Keratinocyte (primary cell): ENCODE measurements at regions not wholly inside any gene's neighbourhood (a gene's known extent, or its start where the extent isn't known, plus 50 kb on each side); places are given as distances from the start of the nearest gene placed in this dataset.

Source experiments
- DNase-seq: peaks from one replicate; pipeline ENCODE4 v3.0.0-alpha.2; 2011; ENCODE audit warnings: low read depth, missing footprints, low spot score
- FAIRE-seq: peaks from 2 replicates; lab custom pipeline; 2011; peaks lifted over from hg19 to GRCh38; lab: Jason Lieb, UNC
- H2AFZ ChIP-seq: 2 replicates; pipeline ENCODE4 v1.6.0; 2012; ENCODE audit warnings: low read length, control low read depth, inconsistent platforms; ENCODE audit not compliant: control insufficient read depth
- H3K27ac ChIP-seq: 2 replicates; pipeline ENCODE4 v1.5.1; 2011; ENCODE audit warnings: low read length; ENCODE audit not compliant: control insufficient read depth, insufficient read depth
- H3K27me3 ChIP-seq: 3 replicates; pipeline ENCODE4 v1.6.0; 2011; ENCODE audit warnings: low read length; ENCODE audit not compliant: control insufficient read depth, insufficient read depth; ENCODE audit errors: extremely low read depth
- H3K36me3 ChIP-seq, 2 experiments: 2 replicates in 1 of 2; 3 replicates in 1 of 2; pipeline ENCODE4 v1.5.1; 2011; ENCODE audit warnings: low read length in 2 of 2, mild to moderate bottlenecking in 1 of 2; ENCODE audit not compliant: control insufficient read depth in 2 of 2, insufficient read depth in 2 of 2; ENCODE audit errors: extremely low read depth in 1 of 2
- H3K4me1 ChIP-seq: 3 replicates; pipeline ENCODE4 v1.5.1; 2011; ENCODE audit warnings: low read length; ENCODE audit not compliant: control insufficient read depth, insufficient read depth; ENCODE audit errors: extremely low read depth
- H3K4me2 ChIP-seq: 3 replicates; pipeline ENCODE4 v1.6.0; 2011; ENCODE audit warnings: low read depth, low read length; ENCODE audit not compliant: control insufficient read depth, insufficient read depth; ENCODE audit errors: extremely low read depth
- H3K4me3 ChIP-seq, 3 experiments: fragments of 200-600 bp in 1 of 3; sonication (generic) in 1 of 3; 2 replicates in 2 of 3; 3 replicates in 1 of 3; pipeline ENCODE4 v1.5.1; 2011 to 2016; ENCODE audit warnings: low read length in 3 of 3, mild to moderate bottlenecking in 3 of 3, control low read depth in 2 of 3, inconsistent platforms in 1 of 3, low read depth in 1 of 3, mixed read lengths in 1 of 3, mixed run types in 1 of 3, moderate library complexity in 1 of 3; ENCODE audit not compliant: control insufficient read depth in 2 of 3, insufficient read depth in 2 of 3; ENCODE audit errors: extremely low read depth in 1 of 3
- H3K79me2 ChIP-seq: 2 replicates; pipeline ENCODE4 v1.6.0; 2012; ENCODE audit warnings: low read length; ENCODE audit not compliant: control insufficient read depth, insufficient read depth
- H3K9ac ChIP-seq: 3 replicates; pipeline ENCODE4 v1.6.0; 2011; ENCODE audit warnings: low read length; ENCODE audit not compliant: control insufficient read depth, insufficient read depth; ENCODE audit errors: extremely low read depth
- H3K9me1 ChIP-seq: 3 replicates; pipeline ENCODE4 v1.6.0; 2011; ENCODE audit warnings: low read length; ENCODE audit not compliant: control insufficient read depth, insufficient read depth; ENCODE audit errors: extremely low read depth
- H3K9me3 ChIP-seq: 2 replicates; pipeline ENCODE4 v1.5.1; 2012; ENCODE audit warnings: low read depth, low read length; ENCODE audit not compliant: control insufficient read depth
- H4K20me1 ChIP-seq: 3 replicates; pipeline ENCODE4 v1.6.0; 2011; ENCODE audit warnings: low read length; ENCODE audit not compliant: control insufficient read depth, insufficient read depth; ENCODE audit errors: extremely low read depth
- EZH2 ChIP-seq: IDR thresholded peaks from one replicate; pipeline ENCODE4 v1.6.1; 2012; ENCODE audit warnings: inconsistent platforms, mild to moderate bottlenecking, low read length, moderate library complexity
- dilution Hi-C: fragments of 300-500 bp; cut with MboI; formaldehyde crosslinking; loops from one replicate; pipeline ENCODE4 v1.7.0; 2020; ENCODE audit warnings: low sequenced_read_pairs; ENCODE audit not compliant: extremely low pct_ligation_motif_present
- TF ChIP-seq, protein P1 (sequence below), 3 experiments: IDR thresholded peaks in 1 of 3; conservative IDR thresholded peaks in 1 of 3; optimal IDR thresholded peaks in 1 of 3; 2 replicates in 2 of 3; 3 replicates in 1 of 3; pipeline versions ENCODE3 to v1.5.1; 2011; ENCODE audit warnings: low read length in 3 of 3, mild to moderate bottlenecking in 3 of 3, moderate library complexity in 2 of 3, control low read depth in 1 of 3, inconsistent platforms in 1 of 3; ENCODE audit not compliant: insufficient read depth in 2 of 3; ENCODE audit errors: extremely low read depth in 1 of 3

DNA sequence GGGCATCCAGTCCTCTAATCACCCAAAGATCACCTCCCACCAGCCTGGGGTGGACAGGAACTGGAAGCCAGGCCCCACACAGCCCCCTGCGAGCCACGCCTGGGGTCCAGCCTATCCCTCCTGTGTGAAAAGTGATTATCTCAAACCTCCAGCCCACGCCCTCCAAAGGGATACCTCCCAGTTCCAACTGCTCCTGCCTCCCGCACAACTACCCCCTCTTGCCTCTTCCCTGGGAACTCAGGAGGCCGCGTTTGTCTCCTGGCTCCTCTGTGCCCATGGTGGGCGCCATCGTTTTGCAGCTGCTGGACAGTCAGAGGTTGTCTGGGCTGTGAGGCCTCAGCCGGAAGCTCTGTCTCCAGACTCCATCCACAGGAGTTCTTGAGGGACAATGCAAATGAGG lies 305.9 kb downstream of the AJAP1 start:
- Histone ChIP-seq H3K36me3 (no peaks in the 10 kb centered on the region), H3K4me1 (no peaks in the 10 kb centered on the region), H2AFZ (no peak overlapping the region), H3K27ac (no peak overlapping the region), H3K9me3 (no peaks in the 10 kb centered on the region), H3K4me3 (no peak overlapping the region), H3K9ac (no peak overlapping the region), H3K4me2 (no peak overlapping the region), H4K20me1 (no peaks in the 10 kb centered on the region), H3K79me2 (no peaks in the 10 kb centered on the region), H3K9me1 (no peaks in the 10 kb centered on the region), H3K27me3 (no peaks in the 10 kb centered on the region)
- DNase-seq = no peak
- no peak for FAIRE-seq
- TF ChIP-seq, protein P1, sequence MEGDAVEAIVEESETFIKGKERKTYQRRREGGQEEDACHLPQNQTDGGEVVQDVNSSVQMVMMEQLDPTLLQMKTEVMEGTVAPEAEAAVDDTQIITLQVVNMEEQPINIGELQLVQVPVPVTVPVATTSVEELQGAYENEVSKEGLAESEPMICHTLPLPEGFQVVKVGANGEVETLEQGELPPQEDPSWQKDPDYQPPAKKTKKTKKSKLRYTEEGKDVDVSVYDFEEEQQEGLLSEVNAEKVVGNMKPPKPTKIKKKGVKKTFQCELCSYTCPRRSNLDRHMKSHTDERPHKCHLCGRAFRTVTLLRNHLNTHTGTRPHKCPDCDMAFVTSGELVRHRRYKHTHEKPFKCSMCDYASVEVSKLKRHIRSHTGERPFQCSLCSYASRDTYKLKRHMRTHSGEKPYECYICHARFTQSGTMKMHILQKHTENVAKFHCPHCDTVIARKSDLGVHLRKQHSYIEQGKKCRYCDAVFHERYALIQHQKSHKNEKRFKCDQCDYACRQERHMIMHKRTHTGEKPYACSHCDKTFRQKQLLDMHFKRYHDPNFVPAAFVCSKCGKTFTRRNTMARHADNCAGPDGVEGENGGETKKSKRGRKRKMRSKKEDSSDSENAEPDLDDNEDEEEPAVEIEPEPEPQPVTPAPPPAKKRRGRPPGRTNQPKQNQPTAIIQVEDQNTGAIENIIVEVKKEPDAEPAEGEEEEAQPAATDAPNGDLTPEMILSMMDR (optimal IDR thresholded peaks at IDR 0.05 in 1 of 3, IDR thresholded peaks at IDR 0.05 in 1 of 3, conservative IDR thresholded peaks at IDR 0.05 in 1 of 3; ENCODE audit: extremely low read depth in 1 of 3, insufficient read depth in 2 of 3, low read length in 3 of 3) = no peak
- TF ChIP-seq EZH2 = no peak
- dilution Hi-C loops = no loop called here

DNA sequence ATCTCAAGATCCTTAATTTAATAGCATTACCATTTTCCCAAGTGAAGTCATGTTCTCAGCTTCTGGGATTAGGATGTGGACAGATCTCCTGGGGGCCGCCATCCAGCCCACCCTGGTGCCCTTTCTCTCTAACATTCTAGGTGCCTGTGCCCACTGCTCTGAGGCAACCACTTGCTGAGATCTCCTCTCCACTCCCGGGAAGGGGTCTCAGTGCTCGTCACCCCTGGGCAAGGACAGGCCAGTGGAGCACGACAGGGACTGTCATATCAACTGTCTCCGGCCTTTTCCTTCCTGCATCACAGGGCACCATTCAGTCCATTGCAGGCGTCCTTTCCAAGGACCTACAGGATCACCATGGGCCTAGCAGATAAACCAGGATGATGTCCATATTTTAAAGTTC lies 304.8 kb downstream of the AJAP1 start:
- H3K79me2 ChIP-seq = no peaks in the 10 kb centered on the region
- no peaks in the 10 kb centered on the region for H3K9me3 ChIP-seq
- no peak overlapping the region for H3K9ac ChIP-seq
- H3K4me3 ChIP-seq = no peak overlapping the region
- no peaks in the 10 kb centered on the region for H3K27me3 ChIP-seq
- no peaks in the 10 kb centered on the region for H4K20me1 ChIP-seq
- no peaks in the 10 kb centered on the region for H3K36me3 ChIP-seq
- no peak overlapping the region for H3K27ac ChIP-seq
- dilution Hi-C loops = no loop called here
- no peaks in the 10 kb centered on the region for H3K9me1 ChIP-seq
- no peaks in the 10 kb centered on the region for H3K4me1 ChIP-seq
- DNase-seq (no peak), FAIRE-seq (no peak)
- no peak for TF ChIP-seq EZH2
- TF ChIP-seq, protein P1 (optimal IDR thresholded peaks at IDR 0.05 in 1 of 3, IDR thresholded peaks at IDR 0.05 in 1 of 3, conservative IDR thresholded peaks at IDR 0.05 in 1 of 3; ENCODE audit: extremely low read depth in 1 of 3, insufficient read depth in 2 of 3, low read length in 3 of 3) = no peak
- no peak overlapping the region for H3K4me2 ChIP-seq
- no peak overlapping the region for H2AFZ ChIP-seq
